BE2C (cell line): ENCODE measurements at regions not wholly inside any gene's neighbourhood (a gene's known extent, or its start where the extent isn't known, plus 50 kb on each side); places are given as distances from the start of the nearest gene placed in this dataset.

Experiments used
- DNase-seq: peaks from one replicate; pipeline ENCODE4 v3.0.0-alpha.2; 2020
- H3K27me3 ChIP-seq: fragments of 250-450 bp; sonication (Bioruptor Pico); 2 replicates; pipeline ENCODE4 v1.5.1; 2020; ENCODE audit warnings: mild to moderate bottlenecking
- H3K36me3 ChIP-seq: fragments of 250-450 bp; sonication (Bioruptor Pico); 2 replicates; pipeline ENCODE4 v1.5.1; 2020; ENCODE audit warnings: mild to moderate bottlenecking
- H3K4me1 ChIP-seq: fragments of 250-450 bp; sonication (Bioruptor Pico); 2 replicates; pipeline ENCODE4 v1.5.1; 2020
- H3K4me3 ChIP-seq: 2 replicates; pipeline ENCODE4 v1.5.1; 2011; ENCODE audit warnings: low read depth, low read length
- H3K9me3 ChIP-seq: fragments of 250-450 bp; sonication (Bioruptor Pico); 2 replicates; pipeline ENCODE4 v1.5.1; 2020
- CTCF ChIP-seq: IDR thresholded peaks from 2 replicates; pipeline ENCODE4 v1.5.1; 2012; ENCODE audit warnings: mild to moderate bottlenecking, low read depth, low read length

DNA sequence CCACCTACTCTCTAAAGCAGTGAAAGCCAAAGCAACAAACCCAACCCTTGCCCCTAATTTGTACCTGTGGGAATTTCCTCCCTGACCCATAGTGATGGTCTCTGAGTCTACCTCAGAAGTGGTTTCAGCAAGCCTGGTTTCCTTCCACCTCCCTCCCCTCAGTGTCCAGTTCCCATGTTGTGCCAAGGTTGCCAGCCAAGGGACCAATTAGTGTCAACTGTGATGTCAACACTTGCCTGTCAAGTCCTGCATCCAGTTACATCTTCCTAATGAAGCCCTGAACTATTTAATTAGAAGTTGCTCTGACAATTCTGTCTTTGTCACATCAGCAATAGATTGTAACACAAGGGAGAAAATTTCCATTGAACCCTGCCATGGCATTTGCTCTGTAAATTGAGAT lies 194.4 kb upstream of the CCDC196 start:
- H3K4me1 ChIP-seq = no peaks in the 10 kb centered on the region
- no peak for DNase-seq
- no peaks in the 10 kb centered on the region; the same call in 1 of the 2 replicates for H3K9me3 ChIP-seq
- peaks cover 5% of the 10 kb centered on the region; the same call in 1 of the 2 replicates for H3K27me3 ChIP-seq
- no peak for TF ChIP-seq CTCF
- no peaks in the 10 kb centered on the region for H3K36me3 ChIP-seq
- H3K4me3 ChIP-seq = no peak overlapping the region

DNA sequence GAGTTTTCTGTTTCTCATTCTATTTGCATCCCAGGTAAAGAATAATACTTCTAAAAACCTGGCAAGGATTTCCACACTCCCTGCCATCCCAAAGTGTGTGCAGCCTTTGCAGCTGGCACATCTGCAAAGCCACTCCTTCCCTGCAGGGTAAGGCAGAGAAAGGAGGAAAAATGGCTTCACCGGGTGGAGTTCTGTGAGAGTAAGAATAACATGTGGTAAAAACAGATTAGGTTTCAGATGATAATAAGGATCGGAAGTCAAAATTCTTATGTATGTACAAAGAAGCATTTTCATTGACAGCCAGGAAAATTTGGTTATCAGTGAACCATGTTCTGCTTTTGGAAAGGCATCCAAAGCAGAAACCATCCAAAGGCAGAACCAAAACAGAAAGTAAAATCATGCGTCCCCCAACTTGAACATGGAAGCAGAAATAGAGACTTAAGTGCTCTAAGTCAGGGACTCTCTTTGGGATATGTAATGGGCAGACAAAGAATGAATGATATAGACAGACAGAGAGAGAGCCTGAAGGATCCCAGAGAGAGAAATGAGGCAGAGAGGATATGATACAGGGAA lies 192.6 kb upstream of the CCDC196 start:
- no peak for DNase-seq
- Histone ChIP-seq H3K27me3 (0 out of 2 replicates have a peak, but pooled peaks cover 5% of the 10 kb centered on the region), H3K4me3 (no peak overlapping the region), H3K4me1 (no peaks in the 10 kb centered on the region), H3K36me3 (no peaks in the 10 kb centered on the region), H3K9me3 (no peaks in the 10 kb centered on the region; the same call in 1 of the 2 replicates)
- no peak for TF ChIP-seq CTCF

DNA sequence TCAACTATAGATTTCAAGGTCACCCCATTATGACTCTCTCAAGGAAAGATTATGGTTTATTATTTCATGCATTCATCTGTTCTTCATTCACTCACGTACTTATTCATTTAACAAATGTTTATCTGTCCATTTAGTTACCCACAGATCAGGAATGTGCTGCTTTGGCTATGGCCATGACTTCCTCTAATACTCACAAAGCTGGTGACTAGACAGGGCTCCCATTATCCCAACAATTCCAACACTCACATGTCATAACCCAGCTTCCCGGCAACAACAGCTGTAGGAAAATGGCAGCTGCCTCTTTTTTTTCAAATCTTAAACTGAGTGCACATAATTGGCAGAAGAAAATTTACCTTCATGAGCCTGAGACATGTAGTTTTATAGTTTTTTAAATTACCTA lies 190.8 kb upstream of the CCDC196 start:
- no peaks in the 10 kb centered on the region; the same call in 1 of the 2 replicates for H3K9me3 ChIP-seq
- 0 out of 2 replicates have a peak, but pooled peaks cover 5% of the 10 kb centered on the region for H3K27me3 ChIP-seq
- no peaks in the 10 kb centered on the region for H3K4me1 ChIP-seq
- TF ChIP-seq CTCF = no peak
- no peaks in the 10 kb centered on the region for H3K36me3 ChIP-seq
- no peak for DNase-seq
- H3K4me3 ChIP-seq = no peak overlapping the region

DNA sequence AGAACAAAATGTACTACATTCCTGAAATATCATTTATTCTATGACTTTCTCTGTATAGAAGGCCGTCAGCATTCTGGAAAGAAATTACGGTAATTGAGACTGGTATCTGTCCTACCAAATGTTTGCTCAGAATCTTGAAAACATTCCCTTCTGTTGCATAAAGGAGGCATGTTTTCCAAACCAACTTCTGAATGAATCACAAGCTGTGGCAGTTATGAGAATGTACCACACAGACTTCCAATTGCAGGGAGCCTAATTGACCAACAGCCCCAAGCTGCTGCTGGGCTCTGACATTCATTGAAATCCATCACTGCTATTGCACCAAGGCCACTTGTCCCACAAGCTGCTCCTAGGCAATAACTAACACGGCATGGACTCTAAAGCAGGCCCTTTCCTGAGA lies 185.3 kb upstream of the CCDC196 start:
- no peaks in the 10 kb centered on the region; the same call in 1 of the 2 replicates for H3K9me3 ChIP-seq
- H3K4me1 ChIP-seq = no peaks in the 10 kb centered on the region
- H3K36me3 ChIP-seq = no peaks in the 10 kb centered on the region
- TF ChIP-seq CTCF = no peak
- no peaks in the 10 kb centered on the region for H3K27me3 ChIP-seq
- no peak overlapping the region for H3K4me3 ChIP-seq
- DNase-seq = no peak

DNA sequence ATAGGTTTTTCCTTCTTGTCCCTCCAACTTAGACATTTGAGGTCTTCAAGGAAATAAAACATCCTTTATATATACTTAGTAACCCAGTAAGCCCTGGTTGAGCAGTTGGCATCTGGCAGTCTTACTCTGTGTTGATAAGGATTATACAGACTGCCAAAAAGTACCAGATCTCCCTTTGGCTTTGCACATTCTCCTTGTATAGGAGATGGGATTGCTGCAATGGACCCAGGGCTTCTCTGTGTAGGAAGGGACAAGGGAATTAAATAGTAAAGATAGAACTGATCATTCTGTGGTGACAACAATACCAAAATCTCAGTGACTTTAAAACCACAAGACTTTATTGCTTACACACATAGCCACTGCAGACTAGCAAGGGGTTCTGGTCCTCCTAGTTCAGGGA lies 180.1 kb upstream of the CCDC196 start:
- Histone ChIP-seq H3K36me3 (no peaks in the 10 kb centered on the region), H3K9me3 (no peaks in the 10 kb centered on the region), H3K4me3 (no peak overlapping the region), H3K4me1 (no peaks in the 10 kb centered on the region), H3K27me3 (no peaks in the 10 kb centered on the region)
- TF ChIP-seq CTCF = no peak
- no peak for DNase-seq

GRCh38 chr14:66311058-66311457 lies 175.1 kb upstream of the CCDC196 start:
- no peaks in the 10 kb centered on the region for H3K27me3 ChIP-seq
- no peak for TF ChIP-seq CTCF
- no peak for DNase-seq
- H3K4me3 ChIP-seq = no peak overlapping the region
- no peaks in the 10 kb centered on the region for H3K36me3 ChIP-seq
- H3K9me3 ChIP-seq = no peaks in the 10 kb centered on the region
- no peaks in the 10 kb centered on the region for H3K4me1 ChIP-seq
